Left lung (tissue), 4 donors: ENCODE measurements at regions not wholly inside any gene's neighbourhood (a gene's known extent, or its start where the extent isn't known, plus 50 kb on each side); places are given as distances from the start of the nearest gene placed in this dataset.

Experiments
- ATAC-seq: fragments of 200-7000 bp; cut with Tn5 transposase; one replicate; pipeline ENCODE4 v1.9.1; 2020; ENCODE audit warnings: moderate library complexity
- DNase-seq, 4 donors: peaks; one replicate each; pipeline ENCODE4 v3.0.0-alpha.2; 2013 to 2020
- H3K27ac ChIP-seq, 2 donors: fragments of 200-600 bp; sonication (generic) in 1 of 2; one replicate each; pipeline versions ENCODE4 v1.5.0 to v1.8.0; 2020 to 2021
- H3K27me3 ChIP-seq, 2 donors: fragments of 200-600 bp; sonication (generic) in 1 of 2; one replicate each; pipeline versions ENCODE4 v1.5.0 to v1.8.0; 2020 to 2021
- H3K36me3 ChIP-seq, 2 donors: fragments of 200-600 bp; sonication (generic) in 1 of 2; one replicate each; pipeline versions ENCODE4 v1.5.0 to v1.8.0; 2020 to 2021
- H3K4me1 ChIP-seq, 2 donors: fragments of 200-600 bp; one replicate each; pipeline ENCODE4 v1.8.0; 2021
- H3K4me3 ChIP-seq, 2 donors: fragments of 200-600 bp; sonication (generic) in 1 of 2; one replicate each; pipeline versions ENCODE4 v1.5.0 to v1.8.0; 2020 to 2021; ENCODE audit warnings: mild to moderate bottlenecking in 1 of 2
- H3K9me3 ChIP-seq, 2 donors: fragments of 200-600 bp; sonication (generic) in 1 of 2; one replicate each; pipeline versions ENCODE4 v1.5.0 to v1.8.0; 2020 to 2021
- intact Hi-C, 2 donors: fragments of 100-400 bp; cut with DNase I; formaldehyde crosslinking; loops; one replicate each; pipeline versions ENCODE4 v1.11.2 to v1.14.2; 2022
- TF ChIP-seq, protein P1 (sequence below), 2 donors: fragments of 200-600 bp; sonication (generic) in 1 of 2; IDR thresholded peaks; one replicate each; pipeline versions ENCODE4 v1.5.0 to v1.8.0; 2021; ENCODE audit warnings: antibody characterized with exemption in 2 of 2
- donor health status: DM: no; HTN: yes; CAD: no.
- donor health status: DM: no; HTN: no; CAD: no.

DNA sequence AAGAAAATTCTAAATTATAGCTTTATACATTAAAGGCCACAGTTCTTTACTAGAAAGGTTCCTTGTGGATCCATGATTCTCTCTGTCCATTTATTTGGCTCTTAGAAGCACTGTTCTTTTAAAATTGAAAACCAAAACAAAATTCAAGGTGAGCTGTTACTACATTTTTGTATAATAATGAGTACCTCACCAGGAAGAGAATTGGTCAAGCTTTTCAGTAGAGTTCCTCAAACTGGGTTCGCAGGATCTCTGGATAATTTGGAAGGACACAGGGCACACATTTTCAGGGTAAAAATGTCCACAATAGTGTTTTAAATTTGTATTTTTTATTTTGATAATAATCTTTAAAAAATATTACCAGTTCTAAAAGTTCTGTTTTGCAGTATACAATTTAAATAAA, 93.0 kb downstream of the PPP1R3A start:
- DNase-seq (no peak), ATAC-seq (no peak)
- TF ChIP-seq, protein P1, sequence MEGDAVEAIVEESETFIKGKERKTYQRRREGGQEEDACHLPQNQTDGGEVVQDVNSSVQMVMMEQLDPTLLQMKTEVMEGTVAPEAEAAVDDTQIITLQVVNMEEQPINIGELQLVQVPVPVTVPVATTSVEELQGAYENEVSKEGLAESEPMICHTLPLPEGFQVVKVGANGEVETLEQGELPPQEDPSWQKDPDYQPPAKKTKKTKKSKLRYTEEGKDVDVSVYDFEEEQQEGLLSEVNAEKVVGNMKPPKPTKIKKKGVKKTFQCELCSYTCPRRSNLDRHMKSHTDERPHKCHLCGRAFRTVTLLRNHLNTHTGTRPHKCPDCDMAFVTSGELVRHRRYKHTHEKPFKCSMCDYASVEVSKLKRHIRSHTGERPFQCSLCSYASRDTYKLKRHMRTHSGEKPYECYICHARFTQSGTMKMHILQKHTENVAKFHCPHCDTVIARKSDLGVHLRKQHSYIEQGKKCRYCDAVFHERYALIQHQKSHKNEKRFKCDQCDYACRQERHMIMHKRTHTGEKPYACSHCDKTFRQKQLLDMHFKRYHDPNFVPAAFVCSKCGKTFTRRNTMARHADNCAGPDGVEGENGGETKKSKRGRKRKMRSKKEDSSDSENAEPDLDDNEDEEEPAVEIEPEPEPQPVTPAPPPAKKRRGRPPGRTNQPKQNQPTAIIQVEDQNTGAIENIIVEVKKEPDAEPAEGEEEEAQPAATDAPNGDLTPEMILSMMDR (IDR thresholded peaks at IDR 0.05): no peak
- Histone ChIP-seq H3K27ac (no peak overlapping the region), H3K4me1 (no peaks in the 10 kb centered on the region), H3K27me3 (no peaks in the 10 kb centered on the region), H3K4me3 (no peak overlapping the region), H3K36me3 (no peaks in the 10 kb centered on the region), H3K9me3 (no peaks in the 10 kb centered on the region)
- intact Hi-C loops: no loop called here

DNA sequence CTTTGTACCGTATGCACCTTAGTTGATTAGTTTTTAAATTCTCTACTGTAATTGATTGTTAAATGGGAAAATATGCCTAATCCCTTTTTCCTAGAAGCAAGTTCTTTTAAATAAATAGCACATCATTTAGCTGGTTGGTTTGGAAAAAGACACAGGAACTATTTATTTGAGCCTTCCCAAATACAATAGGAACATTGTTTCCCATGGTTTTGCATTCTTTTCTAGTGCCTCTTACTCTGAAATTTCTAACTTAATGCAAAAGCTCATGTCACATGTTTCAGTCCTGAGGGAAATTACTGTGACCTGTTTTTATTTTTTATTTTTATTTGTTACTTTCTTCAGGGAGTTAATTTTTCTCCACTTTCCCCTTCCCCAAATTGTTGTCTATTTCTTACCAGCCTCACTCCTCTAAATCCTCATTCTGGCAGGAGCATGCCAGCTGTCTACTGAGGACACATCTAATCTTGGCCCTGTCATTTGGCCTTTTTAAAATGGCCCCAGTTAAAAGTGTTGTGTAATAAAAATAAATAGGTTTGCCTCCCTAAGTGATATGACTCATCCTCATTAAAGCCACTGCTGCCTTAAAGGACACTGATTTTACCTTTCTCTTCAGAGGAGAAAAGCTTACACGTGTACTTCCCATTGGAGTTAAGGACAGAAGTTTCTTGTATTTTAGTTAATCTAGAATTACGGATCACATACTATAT, 94.5 kb downstream of the PPP1R3A start:
- Histone ChIP-seq H3K27ac (no peak overlapping the region), H3K4me3 (no peak overlapping the region), H3K4me1 (no peaks in the 10 kb centered on the region), H3K9me3 (no peaks in the 10 kb centered on the region), H3K27me3 (no peaks in the 10 kb centered on the region), H3K36me3 (no peaks in the 10 kb centered on the region)
- ATAC-seq: no peak
- intact Hi-C loops: no loop called here
- TF ChIP-seq, protein P1 (IDR thresholded peaks at IDR 0.05): no peak
- DNase-seq: no peak

DNA sequence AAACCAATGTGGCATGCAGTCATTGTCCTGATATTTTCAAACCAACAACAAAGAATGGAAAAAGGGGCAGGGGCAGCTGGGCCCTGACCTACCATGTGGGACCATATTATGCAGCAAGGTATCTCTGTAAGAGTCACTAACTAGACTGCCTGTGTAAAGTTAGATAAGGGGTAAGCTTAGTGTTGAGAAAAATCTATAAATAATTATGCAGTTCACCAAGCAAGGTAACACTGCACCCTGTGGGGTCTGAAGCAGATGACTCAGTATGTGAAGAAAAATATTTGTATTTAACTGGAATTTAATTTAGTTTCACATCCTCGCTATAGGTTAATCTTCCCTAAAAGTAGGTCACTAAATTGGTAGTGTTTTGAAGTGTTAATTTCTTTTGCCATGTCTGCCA, 99.3 kb downstream of the PPP1R3A start:
- no peak for ATAC-seq

DNA sequence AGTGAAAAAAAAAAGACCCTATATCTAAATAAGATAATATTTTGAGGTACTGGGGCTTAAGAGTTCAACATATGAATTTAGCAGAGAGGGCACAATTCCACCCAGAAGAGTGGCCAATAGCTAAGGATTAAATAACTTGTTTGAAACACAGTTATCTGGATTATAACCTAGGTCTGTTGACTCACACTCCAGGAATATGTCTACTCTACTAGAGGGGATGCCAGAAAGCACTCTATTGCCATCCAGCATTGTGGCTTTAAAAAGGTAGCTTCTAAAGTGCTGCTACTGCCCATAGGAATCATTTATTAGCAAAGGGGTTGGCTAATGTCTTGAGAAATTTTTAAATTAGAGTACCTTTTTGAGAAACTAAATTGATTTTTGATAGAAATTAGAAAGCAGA, 102.2 kb downstream of the PPP1R3A start:
- DNase-seq: no peak
- H3K9me3 ChIP-seq: no peaks in the 10 kb centered on the region
- TF ChIP-seq, protein P1 (IDR thresholded peaks at IDR 0.05): no peak
- H3K4me3 ChIP-seq: no peak overlapping the region
- no peaks in the 10 kb centered on the region for H3K27me3 ChIP-seq
- no peaks in the 10 kb centered on the region for H3K4me1 ChIP-seq
- ATAC-seq: no peak
- no peak overlapping the region for H3K27ac ChIP-seq
- no peaks in the 10 kb centered on the region for H3K36me3 ChIP-seq
- intact Hi-C loops: no loop called here

More for the DNA sequence above, 99.3 kb downstream of the PPP1R3A start:
- Histone ChIP-seq H3K4me3 (no peak overlapping the region), H3K9me3 (no peaks in the 10 kb centered on the region), H3K27ac (no peak overlapping the region), H3K36me3 (no peaks in the 10 kb centered on the region), H3K27me3 (no peaks in the 10 kb centered on the region), H3K4me1 (no peaks in the 10 kb centered on the region)
- intact Hi-C loops: no loop called here
- DNase-seq: no peak
- TF ChIP-seq, protein P1 (IDR thresholded peaks at IDR 0.05): no peak

DNA sequence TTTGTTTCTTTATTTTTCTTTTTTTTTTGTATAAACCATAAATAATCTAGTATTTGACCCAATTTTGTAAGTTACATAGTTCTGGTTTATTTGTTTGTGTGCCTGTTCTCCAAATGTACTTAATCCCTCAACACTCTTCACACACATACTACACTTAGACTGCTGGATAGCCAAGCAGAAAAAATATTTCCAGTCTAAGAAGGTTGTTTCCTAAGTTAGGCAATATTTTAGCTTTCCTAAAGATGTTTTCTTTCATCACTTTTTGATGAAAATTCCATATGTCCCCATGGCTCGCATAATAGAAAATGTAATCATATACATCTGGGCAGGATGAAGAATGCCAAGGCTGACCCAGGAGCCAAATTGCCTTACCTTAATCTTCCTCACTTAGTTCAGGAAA, 105.3 kb downstream of the PPP1R3A start:
- Histone ChIP-seq H3K27ac (no peak overlapping the region), H3K4me1 (no peaks in the 10 kb centered on the region), H3K36me3 (no peaks in the 10 kb centered on the region), H3K4me3 (no peak overlapping the region), H3K27me3 (no peaks in the 10 kb centered on the region), H3K9me3 (no peaks in the 10 kb centered on the region)
- intact Hi-C loops: no loop called here
- DNase-seq (peak in 2 of 4 donors; percentile 69 to 82), ATAC-seq (no peak)
- TF ChIP-seq, protein P1 (IDR thresholded peaks at IDR 0.05): no peak
